ENCODE measurements at regions not wholly inside any gene's neighbourhood (a gene's known extent, or its start where the extent isn't known, plus 50 kb on each side); places are given as distances from the start of the nearest gene placed in this dataset.

GRCh38 chr13:33401238-33401637 is 115.7 kb upstream of the STARD13 start:
- no peak for TF ChIP-seq EP300 (conservative IDR thresholded peaks at IDR 0.05; ENCODE audit: poor library complexity, severe bottlenecking)
- TF ChIP-seq EZH2 (IDR thresholded peaks at IDR 0.05; ENCODE audit: borderline replicate concordance, insufficient read depth, low read length, poor library complexity, severe bottlenecking), result no peak
- no peak for TF ChIP-seq CTCF (IDR thresholded peaks at IDR 0.05; ENCODE audit: poor library complexity, severe bottlenecking)
- TF ChIP-seq REST (IDR thresholded peaks at IDR 0.05; ENCODE audit: borderline replicate concordance), result no peak
- no peak for TF ChIP-seq POLR2AphosphoS5 (IDR thresholded peaks at IDR 0.05)
